GM18873 (cell line): ENCODE measurements at regions not wholly inside any gene's neighbourhood (a gene's known extent, or its start where the extent isn't known, plus 50 kb on each side); places are given as distances from the start of the nearest gene placed in this dataset.
"Not testable (repeated sequence)": the region's sequence is repeated elsewhere in the genome, so short reads cannot be mapped to it uniquely, and the experiment has no call there.

Experiments
- ATAC-seq: cut with Tn5 transposase; IDR thresholded peaks from one replicate; pipeline ENCODE4 v1.9.1; 2021; ENCODE audit warnings: mild to moderate bottlenecking, moderate library complexity, moderate number of reproducible peaks; ENCODE audit not compliant: unreplicated experiment, low FRiP score

DNA sequence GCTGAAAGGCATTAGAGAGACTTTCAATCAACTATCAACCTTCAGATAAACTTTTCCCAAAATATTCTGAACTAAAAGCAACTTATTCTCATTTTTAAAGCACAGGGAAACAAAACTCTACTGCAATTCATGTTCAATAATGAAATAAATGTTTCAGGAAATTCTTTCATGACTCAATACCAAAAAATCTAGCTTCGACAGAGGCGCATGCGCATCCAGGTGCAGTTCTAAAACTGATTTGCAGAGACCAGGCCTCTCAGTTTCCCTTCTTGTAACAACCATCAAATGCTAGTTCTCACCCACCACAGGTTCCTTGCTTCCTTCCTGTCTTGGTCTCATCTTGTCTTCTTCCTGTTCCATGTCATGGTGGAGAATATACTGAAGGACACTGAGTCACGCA lies 55.3 kb upstream of the NRBF2 start:
- no peak for ATAC-seq

GRCh38 chr10:63072951-63073350 lies 60.2 kb upstream of the NRBF2 start:
- no peak for ATAC-seq

- ATAC-seq, result no peak
These were observed 62.0 kb upstream of the NRBF2 start for GRCh38 chr10:63071145-63071544.

GRCh38 chr10:63069318-63069717 lies 63.8 kb upstream of the NRBF2 start:
- ATAC-seq, result no peak

- ATAC-seq, result no peak
These were observed 64.9 kb upstream of the NRBF2 start for GRCh38 chr10:63068246-63068645.

- ATAC-seq, result no peak
These were observed 66.5 kb upstream of the NRBF2 start for GRCh38 chr10:63066606-63067005.

DNA sequence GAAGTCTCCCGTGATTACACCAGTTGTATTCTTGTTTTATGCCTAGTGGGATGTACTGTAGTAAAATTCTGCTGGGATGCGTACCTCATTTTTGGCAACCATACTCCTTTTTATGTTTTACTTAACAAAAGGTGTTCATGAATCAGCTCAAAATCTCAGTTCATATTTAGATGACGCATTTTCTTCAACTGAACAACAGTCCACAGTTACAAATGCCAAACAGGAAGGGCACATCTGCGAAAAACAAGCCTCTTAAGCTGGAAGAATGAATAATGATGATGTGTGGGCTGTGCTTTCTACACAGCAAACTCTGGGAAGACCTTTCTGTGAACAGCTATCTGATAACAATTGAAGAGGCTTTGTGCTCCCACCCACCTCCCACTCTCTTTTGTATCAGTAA lies 68.4 kb upstream of the NRBF2 start:
- no peak for ATAC-seq

DNA sequence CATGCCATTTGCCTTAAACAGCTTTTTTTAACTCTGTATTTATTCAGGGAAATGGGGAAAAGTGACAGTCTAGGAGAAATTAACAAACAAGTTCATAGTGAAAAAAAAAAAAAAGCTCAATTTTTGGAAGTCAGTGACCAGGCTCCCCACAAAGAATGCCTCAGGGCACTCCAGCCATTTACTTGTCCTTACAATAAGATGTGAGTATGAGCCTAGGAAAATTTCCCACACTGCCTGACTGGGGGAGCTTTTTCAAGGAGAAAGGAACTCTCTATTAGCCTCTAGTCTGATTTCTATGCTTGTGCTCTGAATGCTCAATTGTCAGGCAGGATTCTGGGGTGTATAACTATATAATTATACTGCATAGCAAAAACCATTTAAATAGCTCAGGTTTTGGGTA lies 74.9 kb upstream of the NRBF2 start:
- no peak for ATAC-seq

- ATAC-seq, result no peak
These were observed 75.6 kb upstream of the NRBF2 start for GRCh38 chr10:63057509-63057908.

GRCh38 chr10:63055705-63056104 lies 77.4 kb upstream of the NRBF2 start:
- ATAC-seq, result no peak

GRCh38 chr10:63054889-63055611 lies 78.1 kb upstream of the NRBF2 start:
- ATAC-seq, result no peak

DNA sequence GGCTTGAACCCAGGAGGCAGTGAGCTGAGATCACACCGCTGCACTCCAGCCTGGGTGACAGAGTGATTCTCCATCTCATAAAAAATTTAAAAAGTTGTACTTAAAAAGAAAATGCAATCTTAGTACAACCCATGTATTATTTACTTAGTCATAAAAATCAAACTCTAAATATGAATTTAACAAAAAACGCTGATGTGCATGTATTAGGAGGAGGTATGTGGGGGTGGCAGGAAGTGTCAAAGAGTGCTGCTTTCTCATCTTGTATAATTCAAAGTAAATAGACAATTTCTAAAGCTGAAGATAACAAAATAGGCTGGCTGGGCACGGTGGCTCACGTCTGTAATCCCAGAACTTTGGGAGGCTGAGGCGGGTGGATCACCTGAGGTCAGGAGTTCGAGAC lies 81.0 kb upstream of the NRBF2 start:
- no peak for ATAC-seq

DNA sequence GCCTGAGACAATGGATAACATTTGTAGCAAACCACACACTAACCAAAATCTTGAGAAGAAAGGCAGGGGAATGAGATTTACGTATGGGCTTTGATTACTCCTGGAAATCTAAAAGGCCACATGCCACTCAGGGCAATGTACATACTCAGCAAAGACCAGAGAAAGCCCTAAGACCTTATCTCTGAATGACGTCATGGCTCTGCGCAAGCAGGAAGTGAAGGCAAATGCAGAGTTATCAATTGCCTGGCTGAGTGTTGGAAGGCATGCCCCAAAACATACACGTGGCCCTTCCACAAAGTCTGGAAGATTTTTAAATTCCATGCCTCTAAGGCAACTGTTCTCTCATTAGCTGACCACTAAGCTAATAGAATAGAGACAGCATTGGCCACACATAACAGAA lies 90.9 kb upstream of the NRBF2 start:
- no peak for ATAC-seq

DNA sequence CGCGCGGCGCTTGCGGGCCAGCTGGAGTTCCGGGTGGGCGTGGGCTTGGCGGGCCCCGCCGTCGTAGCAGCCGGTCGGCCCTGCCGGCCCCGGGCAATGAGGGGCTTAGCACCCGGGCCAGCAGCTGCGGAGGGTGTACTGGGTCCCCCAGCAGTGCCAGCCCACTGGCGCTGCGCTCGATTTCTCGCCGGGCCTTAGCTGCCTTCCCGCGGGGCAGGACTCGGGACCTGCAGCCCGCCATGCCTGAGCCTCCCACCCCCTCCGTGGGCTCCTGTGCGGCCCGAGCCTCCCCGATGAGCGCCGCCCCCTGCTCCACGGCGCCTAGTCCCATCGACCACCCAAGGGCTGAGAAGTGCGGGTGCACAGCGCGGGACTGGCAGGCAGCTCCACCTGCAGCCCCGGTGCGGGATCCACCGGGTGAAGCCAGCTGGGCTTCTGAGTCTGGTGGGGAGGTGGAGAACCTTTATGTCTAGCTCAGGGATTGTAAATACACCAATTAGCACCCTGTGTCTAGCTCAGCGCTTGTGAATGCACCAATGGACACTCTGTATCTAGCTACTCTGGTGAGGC lies 99.4 kb upstream of the NRBF2 start:
- not testable (repeated sequence) for ATAC-seq

DNA sequence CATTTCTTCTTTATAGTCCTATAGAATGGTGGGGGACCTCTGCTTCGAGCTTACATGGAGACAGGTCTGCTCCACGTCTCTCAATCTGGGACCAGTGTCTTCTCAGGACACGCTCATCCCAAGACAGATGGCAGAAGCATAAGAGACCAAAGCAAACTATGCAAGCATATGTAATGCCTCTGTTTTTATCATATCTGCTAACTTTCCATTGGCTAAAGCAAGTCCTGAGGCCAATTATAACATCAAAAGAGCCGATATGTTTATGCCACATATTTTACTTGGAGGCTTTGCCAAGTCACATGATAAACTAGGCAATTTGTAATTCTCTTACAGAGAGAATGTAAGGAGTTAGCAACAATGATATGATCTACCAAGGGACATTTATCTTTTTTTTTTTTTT lies 102.6 kb upstream of the NRBF2 start:
- ATAC-seq, result no peak

DNA sequence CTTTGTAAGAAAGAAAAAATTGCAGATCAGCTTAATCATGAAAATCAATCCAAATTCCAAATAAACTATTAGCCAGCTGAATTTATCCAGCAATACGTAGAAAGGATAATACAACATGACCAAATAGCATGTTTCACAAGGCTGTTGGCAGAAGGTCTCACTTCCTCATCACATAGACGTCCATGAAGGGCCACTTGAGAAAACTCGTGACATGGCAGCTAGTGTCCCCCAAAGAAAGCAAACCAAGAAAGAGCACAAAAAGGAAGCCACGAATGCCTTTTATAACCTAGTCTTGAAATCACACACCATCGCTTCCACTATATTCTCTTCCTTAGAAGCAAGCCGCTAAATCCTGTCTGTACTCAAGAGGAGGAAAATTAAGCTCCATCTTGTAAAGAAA lies 105.6 kb upstream of the NRBF2 start:
- no peak for ATAC-seq

DNA sequence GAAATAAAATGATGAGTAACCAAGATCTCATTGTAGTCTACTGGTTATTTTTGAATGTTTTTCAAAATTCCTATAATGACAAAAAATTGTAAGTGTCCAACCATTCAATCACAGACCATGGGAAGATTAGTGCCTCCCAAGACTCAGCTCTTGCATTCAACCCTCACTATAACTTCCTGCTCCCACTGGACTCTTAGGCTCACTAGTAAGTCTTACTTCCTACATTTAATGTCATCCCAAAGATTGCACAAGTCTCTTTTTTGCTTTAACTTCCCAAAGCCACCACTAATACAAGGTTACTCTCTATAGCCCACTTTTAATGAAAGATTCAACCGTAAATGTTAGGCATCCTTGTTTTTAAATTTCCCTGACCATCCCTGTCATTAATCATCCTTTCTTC lies 111.9 kb upstream of the NRBF2 start:
- ATAC-seq, result no peak

- no peak for ATAC-seq
These were observed 119.4 kb upstream of the NRBF2 start for GRCh38 chr10:63013755-63014154.

DNA sequence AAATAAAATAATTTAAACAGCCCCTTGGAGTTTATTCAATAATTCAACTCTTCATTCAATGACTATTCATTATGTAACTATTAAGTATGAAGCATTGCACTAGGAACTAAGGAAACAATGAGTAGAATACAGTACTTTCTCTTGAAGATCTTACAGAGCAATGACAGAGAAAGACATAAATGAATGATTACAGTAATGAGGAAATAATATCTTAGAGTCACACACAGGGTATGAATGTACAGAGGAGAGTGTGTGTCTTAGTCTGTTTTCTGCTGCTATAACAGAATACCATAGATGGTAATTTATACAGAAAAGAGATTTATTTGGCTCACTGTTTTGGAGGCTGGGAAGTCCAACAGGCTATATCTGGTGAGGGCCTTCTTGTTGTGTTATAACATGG lies 120.5 kb upstream of the NRBF2 start:
- no peak for ATAC-seq

GRCh38 chr10:63010203-63010602 lies 122.9 kb upstream of the NRBF2 start:
- no peak for ATAC-seq

DNA sequence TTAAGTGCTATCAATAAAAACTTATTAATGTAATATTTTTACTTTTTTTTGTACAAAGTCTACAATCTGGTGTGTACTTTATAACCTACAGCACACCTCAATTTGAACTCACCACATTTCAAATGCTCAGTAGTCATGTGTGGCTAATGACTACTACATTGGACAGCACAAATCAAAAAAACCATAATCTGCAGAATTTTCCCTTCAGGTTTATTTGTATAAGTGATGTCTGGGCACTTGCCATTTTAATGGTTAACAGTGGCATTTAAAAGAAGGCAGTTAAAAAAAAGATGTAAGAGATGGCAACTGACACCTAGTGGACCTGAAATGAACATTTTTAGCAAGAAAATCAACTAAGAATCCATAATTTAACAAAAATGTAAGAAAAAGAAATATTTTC lies 124.6 kb upstream of the NRBF2 start:
- no peak for ATAC-seq

GRCh38 chr10:63007112-63007511 lies 126.0 kb upstream of the NRBF2 start:
- no peak for ATAC-seq

DNA sequence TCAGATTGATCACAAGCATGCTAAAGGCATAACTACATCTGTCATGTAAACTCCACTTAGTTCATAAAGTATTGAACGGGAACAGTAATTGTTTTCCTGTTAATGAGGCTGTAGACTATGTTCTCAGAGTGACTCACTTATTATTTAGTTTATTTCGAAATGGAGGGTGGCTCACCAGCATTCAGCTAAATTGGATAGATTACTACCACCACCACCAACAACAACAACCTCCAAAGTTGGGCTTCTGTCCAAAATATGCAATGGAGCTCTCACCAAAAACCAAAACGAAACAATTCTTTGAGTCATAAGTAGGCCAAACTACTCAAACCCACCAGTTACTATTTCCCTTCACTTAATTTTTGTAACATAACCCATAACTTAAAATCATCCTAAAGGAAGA lies 127.9 kb upstream of the NRBF2 start:
- ATAC-seq, result no peak
